Peyer's patch (tissue), 4 donors: ENCODE measurements at regions not wholly inside any gene's neighbourhood (a gene's known extent, or its start where the extent isn't known, plus 50 kb on each side); places are given as distances from the start of the nearest gene placed in this dataset.

ENCODE experiments used
- DNase-seq, 3 donors: peaks; one replicate each; pipeline ENCODE4 v3.0.0-alpha.2; 2017 to 2019
- H3K27ac ChIP-seq, 4 donors: fragments of 200-600 bp; sonication (generic); one replicate each; pipeline ENCODE4 v1.5.1; 2016 to 2019
- H3K27me3 ChIP-seq, 2 donors: fragments of 200-600 bp; sonication (generic); one replicate each; pipeline ENCODE4 v1.5.1; 2019
- H3K36me3 ChIP-seq, 3 donors: fragments of 200-600 bp; sonication (generic); one replicate each; pipeline ENCODE4 v1.5.1; 2016 to 2019
- H3K4me1 ChIP-seq, 4 donors: fragments of 200-600 bp; sonication (generic); one replicate each; pipeline ENCODE4 v1.5.1; 2016 to 2019
- H3K4me3 ChIP-seq, 4 donors: fragments of 200-600 bp; sonication (generic); 1 replicate in 3 of 4; 2 replicates in 1 of 4; pipeline ENCODE4 v1.5.1; 2016 to 2019; ENCODE audit warnings: mild to moderate bottlenecking in 1 of 4
- H3K9me3 ChIP-seq, 4 donors: fragments of 200-600 bp; sonication (generic); one replicate each; pipeline ENCODE4 v1.5.1; 2016 to 2019; ENCODE audit warnings: mild to moderate bottlenecking in 1 of 4
- CTCF ChIP-seq, 6 experiments: fragments of 450-650 bp in 4 of 6; fragments of 200-600 bp in 2 of 6; sonication (generic) in 1 of 6; IDR thresholded peaks; one replicate each; pipeline ENCODE4 v1.5.1; 2017 to 2019; ENCODE audit warnings: antibody characterized with exemption in 6 of 6, mild to moderate bottlenecking in 3 of 6, moderate library complexity in 1 of 6
- POLR2A ChIP-seq, 2 donors: fragments of 450-650 bp; IDR thresholded peaks; one replicate each; pipeline ENCODE4 v1.5.1; 2017; ENCODE audit warnings: antibody characterized with exemption in 2 of 2, mild to moderate bottlenecking in 2 of 2, moderate library complexity in 2 of 2

- TF ChIP-seq POLR2A (IDR thresholded peaks at IDR 0.05) (no peak), CTCF (IDR thresholded peaks at IDR 0.05) (no peak)
- Histone ChIP-seq H3K4me1 (no peaks in the 10 kb centered on the region), H3K9me3 (no peaks in the 10 kb centered on the region), H3K27me3 (no peaks in the 10 kb centered on the region), H3K27ac (peak overlapping the region in 1 of 4 donors; percentile 56), H3K4me3 (no peak overlapping the region), H3K36me3 (no peaks in the 10 kb centered on the region)
- no peak for DNase-seq
Observed at GRCh38 chr18:56139372-56139771, 499.0 kb downstream of the TXNL1 start.

GRCh38 chr18:56136105-56136504 is 502.3 kb downstream of the TXNL1 start:
- no peak overlapping the region for H3K4me3 ChIP-seq
- no peaks in the 10 kb centered on the region for H3K27me3 ChIP-seq
- TF ChIP-seq CTCF (IDR thresholded peaks at IDR 0.05): no peak
- no peak for TF ChIP-seq POLR2A (IDR thresholded peaks at IDR 0.05)
- H3K9me3 ChIP-seq: no peaks in the 10 kb centered on the region
- H3K27ac ChIP-seq: no peak overlapping the region
- no peak for DNase-seq
- H3K36me3 ChIP-seq: no peaks in the 10 kb centered on the region
- no peaks in the 10 kb centered on the region for H3K4me1 ChIP-seq

GRCh38 chr18:56130481-56130880 is 507.9 kb downstream of the TXNL1 start:
- Histone ChIP-seq H3K4me3 (no peak overlapping the region), H3K4me1 (no peaks in the 10 kb centered on the region), H3K27me3 (no peaks in the 10 kb centered on the region), H3K36me3 (no peaks in the 10 kb centered on the region), H3K9me3 (no peaks in the 10 kb centered on the region), H3K27ac (no peak overlapping the region)
- TF ChIP-seq CTCF (IDR thresholded peaks at IDR 0.05) (no peak), POLR2A (IDR thresholded peaks at IDR 0.05) (no peak)
- no peak for DNase-seq

- no peak for TF ChIP-seq CTCF (IDR thresholded peaks at IDR 0.05)
- no peak for TF ChIP-seq POLR2A (IDR thresholded peaks at IDR 0.05)
- Histone ChIP-seq H3K36me3 (no peaks in the 10 kb centered on the region), H3K9me3 (no peaks in the 10 kb centered on the region), H3K4me3 (no peak overlapping the region), H3K27me3 (no peaks in the 10 kb centered on the region), H3K4me1 (no peaks in the 10 kb centered on the region), H3K27ac (no peak overlapping the region)
- no peak for DNase-seq
Observed at GRCh38 chr18:56128153-56128791, 510.1 kb downstream of the TXNL1 start.

GRCh38 chr18:56127322-56128099 is 510.9 kb downstream of the TXNL1 start:
- no peaks in the 10 kb centered on the region for H3K4me1 ChIP-seq
- DNase-seq: no peak
- no peaks in the 10 kb centered on the region for H3K36me3 ChIP-seq
- no peaks in the 10 kb centered on the region for H3K9me3 ChIP-seq
- TF ChIP-seq POLR2A (IDR thresholded peaks at IDR 0.05): no peak
- no peak for TF ChIP-seq CTCF (IDR thresholded peaks at IDR 0.05)
- H3K27ac ChIP-seq: no peak overlapping the region
- H3K4me3 ChIP-seq: no peak overlapping the region
- no peaks in the 10 kb centered on the region for H3K27me3 ChIP-seq
